ENCODE measurements at regions not wholly inside any gene's neighbourhood (a gene's known extent, or its start where the extent isn't known, plus 50 kb on each side); places are given as distances from the start of the nearest gene placed in this dataset.

- POLR2A ChIA-PET, result interaction anchor here (0.6 kb wide), 1 partner anchor 60 kb away, joined by 6 read pairs; no protein-coding TSS in a partner anchor
- no peaks in the 10 kb centered on the region for H4K20me1 ChIP-seq (ENCODE audit: control insufficient read depth, insufficient read depth)
- no peak overlapping the region for H2AFZ ChIP-seq (ENCODE audit: control insufficient read depth, low read depth, low read length)
- no peak overlapping the region for H3K4me3 ChIP-seq
- SMC1A ChIA-PET (ENCODE audit: uncharacterized antibody, unreplicated experiment), result interaction anchor here (1.0 to 1.6 kb wide), 5 partner anchors 12 to 741 kb away, joined by 3 to 6 read pairs (median 3); no protein-coding TSS in a partner anchor
- no peak for ATAC-seq
- no peak for FAIRE-seq
- CTCF ChIA-PET, result interaction anchor here (0.6 to 1.9 kb wide), 4 partner anchors 15 to 157 kb away, joined by 3 to 4 read pairs (median 4); no protein-coding TSS in a partner anchor
- no peaks in the 10 kb centered on the region for H3K4me1 ChIP-seq (ENCODE audit: control insufficient read depth, insufficient read depth, low read length)
- no peak for DNase-seq (ENCODE audit: low read depth, low spot score)
- no peaks in the 10 kb centered on the region for H3K9me3 ChIP-seq (replicated peaks; ENCODE audit: control insufficient read depth, insufficient read depth, low read length)
- WGBS (ENCODE audit: insufficient coverage, insufficient replicate concordance, low lambda C conversion rate, missing lambda C conversion rate), result 41% methylated on average over 11 of the region's 11 CpGs
- RAD21 ChIA-PET (ENCODE audit: unreplicated experiment), result interaction anchor here (1.0 to 1.5 kb wide), 3 partner anchors 18 to 936 kb away, joined by 3 read pairs; no protein-coding TSS in a partner anchor
- no peak overlapping the region for H3K9ac ChIP-seq (ENCODE audit: control insufficient read depth, insufficient read depth, low read length)
- intact Hi-C loops (cut with micrococcal nuclease; ENCODE audit: unreplicated experiment) (no loop called here), in situ Hi-C loops (cut with MboI) (no loop called here)
- H3K27ac ChIP-seq (ENCODE audit: control insufficient read depth, insufficient read depth), result no peak overlapping the region
- H3K79me2 ChIP-seq (ENCODE audit: control insufficient read depth, insufficient read depth, low read length), result no peaks in the 10 kb centered on the region
- no peaks in the 10 kb centered on the region for H3K36me3 ChIP-seq (ENCODE audit: control insufficient read depth in 2 of 2, insufficient read depth in 2 of 2, low read length in 1 of 2)
- no peaks in the 10 kb centered on the region for H3K27me3 ChIP-seq (replicated peaks in 1 of 2; ENCODE audit: control insufficient read depth in 2 of 2, insufficient read depth in 2 of 2, low read length in 1 of 2)
- no TSS peak for BruUV-seq (replicated peaks)
- 0 out of 2 replicates have a peak, but pooled peaks have one; percentile 27 for TF ChIP-seq YY1 (IDR thresholded peaks at IDR 0.05; ENCODE audit: low read depth, low read length)
- TF ChIP-seq, protein P1, sequence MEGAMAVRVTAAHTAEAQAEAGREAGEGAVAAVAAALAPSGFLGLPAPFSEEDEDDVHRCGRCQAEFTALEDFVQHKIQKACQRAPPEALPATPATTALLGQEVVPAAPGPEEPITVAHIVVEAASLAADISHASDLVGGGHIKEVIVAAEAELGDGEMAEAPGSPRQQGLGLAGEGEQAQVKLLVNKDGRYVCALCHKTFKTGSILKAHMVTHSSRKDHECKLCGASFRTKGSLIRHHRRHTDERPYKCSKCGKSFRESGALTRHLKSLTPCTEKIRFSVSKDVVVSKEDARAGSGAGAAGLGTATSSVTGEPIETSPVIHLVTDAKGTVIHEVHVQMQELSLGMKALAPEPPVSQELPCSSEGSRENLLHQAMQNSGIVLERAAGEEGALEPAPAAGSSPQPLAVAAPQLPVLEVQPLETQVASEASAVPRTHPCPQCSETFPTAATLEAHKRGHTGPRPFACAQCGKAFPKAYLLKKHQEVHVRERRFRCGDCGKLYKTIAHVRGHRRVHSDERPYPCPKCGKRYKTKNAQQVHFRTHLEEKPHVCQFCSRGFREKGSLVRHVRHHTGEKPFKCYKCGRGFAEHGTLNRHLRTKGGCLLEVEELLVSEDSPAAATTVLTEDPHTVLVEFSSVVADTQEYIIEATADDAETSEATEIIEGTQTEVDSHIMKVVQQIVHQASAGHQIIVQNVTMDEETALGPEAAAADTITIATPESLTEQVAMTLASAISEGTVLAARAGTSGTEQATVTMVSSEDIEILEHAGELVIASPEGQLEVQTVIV (IDR thresholded peaks at IDR 0.05; ENCODE audit: borderline replicate concordance, partially characterized antibody), result no peak
- H3K4me2 ChIP-seq (ENCODE audit: control insufficient read depth, insufficient read depth), result no peak overlapping the region
Measured at GRCh38 chr20:11411765-11412164, 505.9 kb upstream of the BTBD3 start.

- Histone ChIP-seq H3K4me2 (ENCODE audit: control insufficient read depth, insufficient read depth) (no peak overlapping the region), H3K27ac (ENCODE audit: control insufficient read depth, insufficient read depth) (no peak overlapping the region), H3K36me3 (ENCODE audit: control insufficient read depth in 2 of 2, insufficient read depth in 2 of 2, low read length in 1 of 2) (no peaks in the 10 kb centered on the region), H3K4me1 (ENCODE audit: control insufficient read depth, insufficient read depth, low read length) (no peaks in the 10 kb centered on the region), H3K4me3 (no peak overlapping the region), H3K27me3 (replicated peaks in 1 of 2; ENCODE audit: control insufficient read depth in 2 of 2, insufficient read depth in 2 of 2, low read length in 1 of 2) (no peaks in the 10 kb centered on the region), H4K20me1 (ENCODE audit: control insufficient read depth, insufficient read depth) (no peaks in the 10 kb centered on the region), H3K79me2 (ENCODE audit: control insufficient read depth, insufficient read depth, low read length) (no peaks in the 10 kb centered on the region), H3K9ac (ENCODE audit: control insufficient read depth, insufficient read depth, low read length) (no peak overlapping the region), H3K9me3 (replicated peaks; ENCODE audit: control insufficient read depth, insufficient read depth, low read length) (no peaks in the 10 kb centered on the region), H2AFZ (ENCODE audit: control insufficient read depth, low read depth, low read length) (no peak overlapping the region)
- ChIA-PET CTCF (interaction anchor here (1.0 to 1.5 kb wide), 6 partner anchors 12 to 156 kb away, joined by 3 read pairs; no protein-coding TSS in a partner anchor), RAD21 (ENCODE audit: unreplicated experiment) (interaction anchor here (0.9 to 1.0 kb wide), 2 partner anchors 9 to 28 kb away, joined by 3 to 6 read pairs; no protein-coding TSS in a partner anchor), SMC1A (ENCODE audit: uncharacterized antibody, unreplicated experiment) (interaction anchor here (0.6 to 2.0 kb wide), 12 partner anchors 10 to 159 kb away, joined by 3 to 9 read pairs (median 4); no protein-coding TSS in a partner anchor), POLR2A (no interaction called here)
- no peak for DNase-seq (ENCODE audit: low read depth, low spot score)
- intact Hi-C loops (cut with micrococcal nuclease; ENCODE audit: unreplicated experiment), result no loop called here
- 56% methylated on average over 3 of the region's 3 CpGs for whole genome bisulfite sequencing (ENCODE audit: insufficient coverage, insufficient replicate concordance, low lambda C conversion rate, missing lambda C conversion rate)
- in situ Hi-C loops (cut with MboI), result no loop called here
- BruUV-seq (replicated peaks), result no TSS peak
- no peak for FAIRE-seq
- ATAC-seq, result no peak
- TF ChIP-seq SKIL (IDR thresholded peaks at IDR 0.05; ENCODE audit: low read depth, poor library complexity, severe bottlenecking), result no peak
- no peak for TF ChIP-seq POU2F2 (IDR thresholded peaks at IDR 0.05; ENCODE audit: borderline replicate concordance, low read depth, low read length)
- TF ChIP-seq PML (IDR thresholded peaks at IDR 0.05; ENCODE audit: low read length), result no peak
- TF ChIP-seq BCL11A (IDR thresholded peaks at IDR 0.05; ENCODE audit: low read depth, low read length), result no peak
- TF ChIP-seq NR2C1 (IDR thresholded peaks at IDR 0.05), result no peak
- no peak for TF ChIP-seq POLR2A (IDR thresholded peaks at IDR 0.05; ENCODE audit: low read depth, low read length)
- no peak for TF ChIP-seq BCL3 (IDR thresholded peaks at IDR 0.05; ENCODE audit: borderline replicate concordance, insufficient read depth, low read depth, low read length, poor library complexity, severe bottlenecking)
- no peak for TF ChIP-seq SP1 (IDR thresholded peaks at IDR 0.05; ENCODE audit: low read depth, low read length)
- TF ChIP-seq CBX3 (IDR thresholded peaks at IDR 0.05; ENCODE audit: borderline replicate concordance, low read depth), result no peak
- no peak for TF ChIP-seq IKZF1 (conservative IDR thresholded peaks at IDR 0.05)
Measured at GRCh38 chr20:11426948-11427347, 490.7 kb upstream of the BTBD3 start.

Data from GM12878 (cell line).